ENCODE measurements at regions not wholly inside any gene's neighbourhood (a gene's known extent, or its start where the extent isn't known, plus 50 kb on each side); places are given as distances from the start of the nearest gene placed in this dataset.
"Not testable (repeated sequence)": the region's sequence is repeated elsewhere in the genome, so short reads cannot be mapped to it uniquely, and the experiment has no call there.

DNA sequence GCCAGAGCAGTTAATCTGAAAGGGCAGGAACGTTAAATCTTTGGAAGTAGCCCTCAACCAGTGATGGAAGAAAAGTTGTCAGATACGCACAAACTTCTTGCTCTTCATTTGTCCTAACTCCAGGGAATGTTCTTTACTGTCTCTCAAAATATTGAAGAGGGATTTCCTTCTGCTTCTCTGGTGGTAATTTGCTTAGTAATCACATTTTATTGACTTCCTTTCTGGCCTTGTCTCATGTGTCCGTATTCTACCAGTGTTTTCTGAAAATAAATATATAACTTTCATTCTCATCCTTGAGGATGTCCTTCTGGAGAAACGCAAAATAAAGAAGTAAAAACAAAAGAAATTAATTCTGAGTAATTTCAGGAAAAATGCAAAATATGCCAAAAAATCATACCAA is 282.1 kb downstream of the CYLC2 start:
- Mint-ChIP-seq H3K27ac (no peak overlapping the region), H3K4me3 (no peak overlapping the region), H3K4me1 (no peaks in the 10 kb centered on the region), H3K27me3 (no peaks in the 10 kb centered on the region), H3K9me3 (peaks cover 6% of the 10 kb centered on the region), H3K36me3 (ENCODE audit: low read depth) (no peaks in the 10 kb centered on the region)
- DNase-seq, result no peak
- ChIA-PET CTCF (no interaction called here), POLR2A (no interaction called here)

DNA sequence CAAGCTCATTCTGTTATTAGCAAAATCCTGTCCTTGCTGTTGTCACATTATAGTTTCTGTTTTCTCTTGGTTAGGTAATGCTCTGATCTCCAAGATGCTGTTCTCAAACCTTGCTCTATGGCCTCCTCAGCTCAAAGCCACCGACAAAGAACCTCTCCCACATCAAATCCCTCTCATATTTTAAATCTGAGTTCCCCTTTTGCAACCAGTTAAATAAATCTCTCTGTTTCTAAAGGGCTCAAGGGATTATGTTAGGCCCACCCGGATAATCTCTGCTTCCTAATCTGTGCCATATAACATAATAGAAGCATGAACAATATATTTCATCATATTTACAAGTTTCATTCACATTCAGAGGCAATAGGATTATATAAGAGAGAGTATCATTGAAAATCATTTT is 286.0 kb downstream of the CYLC2 start:
- Mint-ChIP-seq H3K27ac (no peak overlapping the region), H3K4me3 (no peak overlapping the region), H3K27me3 (no peaks in the 10 kb centered on the region), H3K4me1 (no peaks in the 10 kb centered on the region), H3K36me3 (ENCODE audit: low read depth) (no peaks in the 10 kb centered on the region), H3K9me3 (peaks cover 8% of the 10 kb centered on the region)
- ChIA-PET CTCF (no interaction called here), POLR2A (no interaction called here)
- DNase-seq, result no peak

DNA sequence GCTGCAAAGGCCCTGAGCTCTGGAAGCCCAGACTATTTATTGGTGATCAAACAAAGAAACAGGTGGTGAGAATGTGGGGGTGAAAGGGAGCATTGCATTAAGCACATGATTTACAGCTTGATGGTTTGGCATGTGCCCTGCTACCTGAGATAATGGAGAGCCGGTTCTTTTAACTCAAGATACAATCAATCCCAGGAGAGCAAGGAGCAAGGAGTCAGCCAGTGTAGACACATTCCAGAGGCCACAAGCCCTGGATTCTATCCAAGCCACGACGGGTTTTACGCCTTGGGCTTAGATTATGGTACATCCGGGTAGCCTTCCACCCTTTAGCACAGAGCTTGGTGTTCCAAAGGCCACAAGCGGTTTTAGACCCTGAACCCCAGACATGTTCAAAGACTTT is 292.2 kb downstream of the CYLC2 start:
- Mint-ChIP-seq H3K27me3 (no peaks in the 10 kb centered on the region), H3K36me3 (ENCODE audit: low read depth) (no peaks in the 10 kb centered on the region), H3K4me1 (no peaks in the 10 kb centered on the region), H3K9me3 (peaks cover 6% of the 10 kb centered on the region), H3K27ac (no peak overlapping the region), H3K4me3 (no peak overlapping the region)
- ChIA-PET POLR2A (no interaction called here), CTCF (no interaction called here)
- no peak for DNase-seq

DNA sequence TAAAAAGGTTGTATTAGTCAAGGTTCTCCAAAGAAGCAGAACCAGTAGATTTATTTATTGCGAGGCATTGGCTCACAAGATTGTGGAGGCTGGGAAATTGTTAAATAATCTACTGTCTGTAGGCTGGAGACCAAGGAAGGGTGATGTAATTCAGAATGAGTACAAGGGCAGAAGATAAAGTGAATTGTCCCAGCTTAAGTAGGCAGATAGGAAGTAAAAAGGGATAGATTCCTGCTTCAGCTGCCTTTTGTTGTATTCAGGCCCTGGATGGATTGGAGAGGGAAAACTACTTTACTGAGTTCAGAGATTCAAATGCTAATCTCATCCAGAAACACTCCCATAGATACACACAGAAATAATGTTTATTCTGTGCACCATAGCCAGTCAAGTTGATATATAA is 301.1 kb downstream of the CYLC2 start:
- Mint-ChIP-seq H3K36me3 (ENCODE audit: low read depth) (no peaks in the 10 kb centered on the region), H3K27ac (no peak overlapping the region), H3K4me1 (no peaks in the 10 kb centered on the region), H3K4me3 (no peak overlapping the region), H3K9me3 (peaks cover 2% of the 10 kb centered on the region), H3K27me3 (no peaks in the 10 kb centered on the region)
- no peak for DNase-seq
- CTCF ChIA-PET, result no interaction called here
- POLR2A ChIA-PET, result no interaction called here

DNA sequence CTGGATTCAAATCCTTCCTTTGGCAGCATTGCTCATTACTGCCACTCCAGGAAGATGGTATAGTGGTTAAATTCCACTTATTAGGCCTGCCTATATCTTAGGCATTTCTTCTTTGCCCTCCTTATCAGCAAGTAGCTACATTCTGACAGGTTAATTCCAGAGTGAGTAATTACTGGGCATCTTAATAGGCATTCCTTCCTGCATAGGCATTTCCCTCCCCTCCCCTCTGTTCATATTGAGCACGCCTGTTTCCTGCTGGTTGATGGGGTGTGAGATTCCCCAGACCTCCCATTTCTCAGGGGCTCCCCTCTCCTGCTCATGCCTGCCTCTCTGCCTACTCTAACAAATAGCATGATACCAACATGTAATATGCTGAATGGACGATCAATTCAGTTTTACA is 305.9 kb downstream of the CYLC2 start:
- no peak overlapping the region for H3K4me3 Mint-ChIP-seq
- no peaks in the 10 kb centered on the region for H3K4me1 Mint-ChIP-seq
- H3K9me3 Mint-ChIP-seq, result peaks cover 7% of the 10 kb centered on the region
- no peak for DNase-seq
- no peak overlapping the region for H3K27ac Mint-ChIP-seq
- H3K27me3 Mint-ChIP-seq, result no peaks in the 10 kb centered on the region
- POLR2A ChIA-PET, result no interaction called here
- CTCF ChIA-PET, result no interaction called here
- H3K36me3 Mint-ChIP-seq (ENCODE audit: low read depth), result no peaks in the 10 kb centered on the region

DNA sequence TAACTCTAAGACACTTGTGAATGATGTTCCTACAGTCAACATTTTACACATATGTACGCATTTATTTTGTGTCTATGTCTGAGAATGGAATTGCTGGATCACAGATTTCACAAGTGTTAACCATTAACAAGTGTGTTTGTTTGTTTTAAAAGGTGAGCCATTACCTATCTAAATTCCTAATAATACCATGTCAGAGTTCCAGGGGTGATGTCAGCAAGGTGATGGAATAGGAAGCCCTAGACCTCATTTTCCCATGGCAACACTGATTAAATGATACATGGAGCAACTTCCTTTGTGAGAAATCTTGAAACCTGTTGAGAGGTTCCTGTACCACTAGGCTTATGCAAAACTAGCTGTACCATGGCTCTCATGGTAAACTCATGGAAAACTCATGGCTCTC is 309.7 kb downstream of the CYLC2 start:
- ChIA-PET CTCF (no interaction called here), POLR2A (no interaction called here)
- no peak overlapping the region for H3K27ac Mint-ChIP-seq
- H3K36me3 Mint-ChIP-seq (ENCODE audit: low read depth), result no peaks in the 10 kb centered on the region
- DNase-seq, result no peak
- H3K27me3 Mint-ChIP-seq, result no peaks in the 10 kb centered on the region
- peaks cover 7% of the 10 kb centered on the region for H3K9me3 Mint-ChIP-seq
- no peaks in the 10 kb centered on the region for H3K4me1 Mint-ChIP-seq
- H3K4me3 Mint-ChIP-seq, result no peak overlapping the region

DNA sequence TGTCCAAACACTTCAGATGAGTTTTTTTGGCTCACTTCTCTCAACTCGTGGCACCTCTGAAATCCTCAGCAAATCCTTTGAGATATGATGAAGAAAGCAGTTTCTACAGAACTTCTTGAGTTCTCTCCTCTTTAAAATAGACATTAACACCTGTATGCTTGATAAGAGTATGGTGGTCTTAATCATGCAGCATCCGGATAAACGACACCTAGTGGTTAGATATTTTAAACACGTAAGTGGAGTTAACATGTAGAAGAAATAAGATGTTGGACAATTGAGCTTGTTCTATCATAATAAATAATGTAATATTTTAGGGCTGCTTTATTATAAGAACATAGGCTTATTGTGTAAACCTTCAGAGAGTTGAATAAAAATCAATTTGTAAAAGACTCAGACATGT is 324.8 kb downstream of the CYLC2 start:
- ChIA-PET CTCF (no interaction called here), POLR2A (no interaction called here)
- Mint-ChIP-seq H3K27ac (no peak overlapping the region), H3K36me3 (ENCODE audit: low read depth) (no peaks in the 10 kb centered on the region), H3K9me3 (no peaks in the 10 kb centered on the region), H3K27me3 (no peaks in the 10 kb centered on the region), H3K4me1 (no peaks in the 10 kb centered on the region), H3K4me3 (no peak overlapping the region)
- DNase-seq, result no peak

DNA sequence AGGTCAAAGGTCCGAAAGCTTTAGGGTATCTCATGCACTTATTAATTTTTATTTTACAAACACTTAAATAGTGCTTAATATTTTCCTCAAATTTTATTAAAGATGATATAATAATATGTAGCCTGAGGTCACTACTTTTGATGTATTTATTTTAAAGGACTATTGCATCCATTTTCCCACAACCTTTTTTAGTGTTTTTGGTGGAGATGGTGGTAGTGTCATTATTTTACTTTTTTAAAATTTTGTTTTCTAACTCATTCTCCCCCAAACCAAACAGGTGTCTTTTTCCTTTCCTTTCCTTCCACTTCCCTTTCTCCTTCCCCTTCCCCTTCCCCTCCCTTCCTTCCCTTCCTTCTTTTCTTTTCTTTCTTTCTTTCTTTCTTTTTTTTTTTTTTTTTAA is 328.6 kb downstream of the CYLC2 start:
- no peaks in the 10 kb centered on the region for H3K27me3 Mint-ChIP-seq
- no peaks in the 10 kb centered on the region for H3K9me3 Mint-ChIP-seq
- DNase-seq, result no peak
- ChIA-PET CTCF (no interaction called here), POLR2A (no interaction called here)
- no peaks in the 10 kb centered on the region for H3K4me1 Mint-ChIP-seq
- no peak overlapping the region for H3K4me3 Mint-ChIP-seq
- no peaks in the 10 kb centered on the region for H3K36me3 Mint-ChIP-seq (ENCODE audit: low read depth)
- no peak overlapping the region for H3K27ac Mint-ChIP-seq

DNA sequence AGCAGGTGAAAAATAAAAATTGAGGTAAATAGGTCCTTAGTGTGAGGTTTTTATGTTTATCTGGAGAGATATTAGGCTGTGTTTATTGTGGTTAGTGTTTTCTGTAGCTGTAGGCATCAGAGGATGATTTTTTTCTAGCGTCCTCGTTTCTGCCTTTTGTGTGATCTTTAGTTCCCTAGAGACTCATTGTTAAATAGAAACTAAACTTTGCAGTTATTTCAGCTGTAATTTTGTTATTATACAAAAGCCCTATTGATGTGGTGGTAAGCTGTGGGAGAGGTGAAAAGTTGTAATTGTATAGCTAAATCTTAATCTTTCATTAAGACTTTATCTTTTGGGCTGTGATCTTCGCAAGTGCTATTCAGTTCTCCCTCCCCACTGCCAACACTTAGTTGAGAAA is 340.3 kb downstream of the CYLC2 start:
- ChIA-PET POLR2A (no interaction called here), CTCF (no interaction called here)
- no peaks in the 10 kb centered on the region for H3K36me3 Mint-ChIP-seq (ENCODE audit: low read depth)
- no peak overlapping the region for H3K27ac Mint-ChIP-seq
- no peak for DNase-seq
- H3K4me3 Mint-ChIP-seq, result no peak overlapping the region
- no peaks in the 10 kb centered on the region for H3K4me1 Mint-ChIP-seq
- H3K27me3 Mint-ChIP-seq, result no peaks in the 10 kb centered on the region
- H3K9me3 Mint-ChIP-seq, result peaks cover 2% of the 10 kb centered on the region

DNA sequence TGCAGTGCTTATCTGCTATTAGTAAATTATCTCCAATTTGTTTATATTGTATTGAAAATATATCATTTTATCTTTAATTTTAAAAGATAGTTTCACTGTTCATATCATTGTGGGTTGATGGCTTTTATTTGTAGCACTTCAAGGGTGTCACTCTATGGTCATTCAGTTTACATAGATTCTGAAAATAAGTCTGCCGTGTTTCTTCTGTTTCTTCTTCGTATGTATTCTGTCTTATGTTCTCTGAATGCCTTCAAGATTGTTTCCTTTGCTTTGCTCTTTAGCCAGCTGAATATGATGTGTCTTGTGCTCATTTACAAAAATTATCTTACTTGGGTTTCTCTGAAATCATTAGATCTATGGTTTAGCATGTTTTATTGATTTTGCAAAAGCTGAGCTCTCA is 359.9 kb downstream of the CYLC2 start:
- Mint-ChIP-seq H3K4me1 (no peaks in the 10 kb centered on the region), H3K9me3 (peaks cover 5% of the 10 kb centered on the region), H3K36me3 (ENCODE audit: low read depth) (no peaks in the 10 kb centered on the region), H3K27ac (no peak overlapping the region), H3K27me3 (no peaks in the 10 kb centered on the region), H3K4me3 (no peak overlapping the region)
- CTCF ChIA-PET, result no interaction called here
- POLR2A ChIA-PET, result no interaction called here
- DNase-seq, result no peak

DNA sequence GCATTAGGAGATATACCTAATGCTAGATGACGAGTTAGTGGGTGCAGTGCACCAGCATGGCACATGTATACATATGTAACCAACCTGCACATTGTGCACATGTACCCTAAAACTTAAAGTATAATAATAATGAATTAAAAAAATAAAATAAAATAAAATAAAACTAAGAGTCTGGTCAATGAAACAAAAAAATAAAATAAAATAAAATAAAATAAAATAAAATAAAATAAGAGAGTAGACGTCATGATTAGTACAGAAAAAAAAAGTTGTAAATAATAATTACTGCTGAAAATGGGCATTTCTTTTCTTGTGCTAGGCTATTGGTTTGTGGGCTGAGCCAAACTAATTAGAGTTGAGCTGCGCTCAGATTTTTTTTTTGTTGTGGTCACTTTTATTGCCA is 362.8 kb downstream of the CYLC2 start:
- H3K4me3 Mint-ChIP-seq; POLR2A ChIA-PET; CTCF ChIA-PET; H3K4me1 Mint-ChIP-seq; H3K27me3 Mint-ChIP-seq; H3K27ac Mint-ChIP-seq; H3K36me3 Mint-ChIP-seq (ENCODE audit: low read depth); DNase-seq: not testable (repeated sequence)
- H3K9me3 Mint-ChIP-seq, result peaks cover 12% of the 10 kb centered on the region

DNA sequence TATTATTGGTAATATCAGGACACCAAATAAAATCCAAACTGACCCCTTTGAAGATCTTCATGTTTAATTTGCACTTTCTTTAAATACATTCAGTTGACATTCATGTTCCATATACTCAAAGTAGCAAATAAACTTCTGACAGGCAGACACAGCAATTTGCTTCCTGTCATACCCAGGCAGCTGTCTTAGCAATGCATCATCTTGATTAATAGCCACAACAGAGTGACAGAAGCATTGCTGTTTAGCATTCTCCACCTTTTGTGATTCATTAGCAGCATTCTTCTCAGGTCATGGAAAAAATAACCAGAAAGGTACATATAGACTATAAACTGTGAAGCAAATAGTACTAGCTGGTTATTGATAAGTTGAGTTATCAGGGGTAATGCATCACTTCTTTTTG is 366.8 kb downstream of the CYLC2 start:
- no peak overlapping the region for H3K4me3 Mint-ChIP-seq
- CTCF ChIA-PET, result no interaction called here

DNA sequence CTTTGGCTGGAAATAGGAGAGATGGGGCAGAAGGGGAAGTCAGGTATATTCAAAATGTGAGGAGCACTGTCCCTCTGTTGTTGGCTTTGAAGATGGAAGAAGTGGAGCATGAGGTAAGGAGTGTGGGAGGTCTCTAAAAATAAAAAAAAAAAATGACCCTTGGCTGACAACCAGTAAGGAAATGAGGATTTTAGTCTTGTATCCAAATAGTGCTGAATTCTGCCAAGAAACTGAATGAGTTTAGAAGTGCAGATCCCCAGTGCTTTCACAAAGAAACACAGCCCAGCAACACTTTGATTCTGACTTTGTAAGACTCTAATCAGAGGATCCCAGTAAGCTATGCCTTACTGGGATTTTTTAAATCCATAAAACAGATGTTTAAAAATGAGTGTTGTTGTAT is 367.9 kb downstream of the CYLC2 start:
- CTCF ChIA-PET, result no interaction called here
- H3K36me3 Mint-ChIP-seq (ENCODE audit: low read depth), result no peaks in the 10 kb centered on the region
- no peaks in the 10 kb centered on the region for H3K27me3 Mint-ChIP-seq
- H3K4me1 Mint-ChIP-seq, result no peaks in the 10 kb centered on the region
- no peak overlapping the region for H3K4me3 Mint-ChIP-seq
- H3K9me3 Mint-ChIP-seq, result peaks cover 17% of the 10 kb centered on the region
- H3K27ac Mint-ChIP-seq, result no peak overlapping the region
- DNase-seq, result no peak
- POLR2A ChIA-PET, result no interaction called here

More for the DNA sequence above, 366.8 kb downstream of the CYLC2 start:
- no peak for DNase-seq
- POLR2A ChIA-PET, result no interaction called here
- Mint-ChIP-seq H3K4me1 (no peaks in the 10 kb centered on the region), H3K36me3 (ENCODE audit: low read depth) (no peaks in the 10 kb centered on the region), H3K27ac (no peak overlapping the region), H3K27me3 (no peaks in the 10 kb centered on the region), H3K9me3 (peaks cover 17% of the 10 kb centered on the region)

DNA sequence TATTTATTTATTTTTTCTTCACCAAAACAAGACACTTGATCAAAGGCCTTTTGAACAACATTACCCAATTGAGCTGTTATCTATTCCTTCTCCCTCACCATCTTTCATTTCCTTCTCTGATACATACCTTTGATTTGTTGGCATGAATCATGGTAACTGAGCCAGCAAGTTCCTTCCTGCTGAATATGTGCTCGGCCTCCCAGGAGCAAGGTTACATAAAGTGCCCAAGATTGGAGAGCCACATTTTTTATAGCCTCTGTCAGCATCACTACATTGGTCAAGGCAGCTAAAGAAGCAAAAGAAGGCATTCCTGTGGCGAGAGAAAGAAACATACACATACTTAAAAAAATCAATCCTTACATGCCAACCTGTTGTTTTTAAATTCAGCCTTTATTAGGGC is 369.6 kb downstream of the CYLC2 start:
- DNase-seq, result no peak
- Mint-ChIP-seq H3K27ac (no peak overlapping the region), H3K4me3 (no peak overlapping the region), H3K4me1 (no peaks in the 10 kb centered on the region), H3K9me3 (peaks cover 15% of the 10 kb centered on the region), H3K27me3 (no peaks in the 10 kb centered on the region), H3K36me3 (ENCODE audit: low read depth) (no peaks in the 10 kb centered on the region)
- CTCF ChIA-PET, result no interaction called here
- POLR2A ChIA-PET, result no interaction called here

DNA sequence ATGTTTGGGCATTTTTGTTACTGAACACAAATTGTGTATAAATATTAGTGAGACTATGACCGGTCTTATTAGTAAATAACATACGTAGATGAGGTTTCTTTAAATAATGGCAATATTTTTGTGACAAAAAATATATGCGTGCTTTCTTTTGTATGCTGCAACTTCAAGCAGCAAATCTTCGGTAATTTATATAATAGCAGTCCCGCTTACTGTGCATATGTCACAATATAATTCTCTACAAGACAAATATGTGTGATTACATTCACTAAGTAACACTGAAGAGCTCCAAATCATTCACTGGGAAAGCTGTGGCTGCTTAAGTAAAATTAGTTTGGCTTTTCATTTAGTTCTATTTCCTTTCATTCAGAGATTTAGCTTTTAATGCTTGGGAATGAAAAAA is 376.0 kb downstream of the CYLC2 start:
- H3K4me3 Mint-ChIP-seq, result no peak overlapping the region
- no peak overlapping the region for H3K27ac Mint-ChIP-seq
- no peak for DNase-seq
- POLR2A ChIA-PET, result no interaction called here
- H3K36me3 Mint-ChIP-seq (ENCODE audit: low read depth), result no peaks in the 10 kb centered on the region
- peaks cover 2% of the 10 kb centered on the region for H3K9me3 Mint-ChIP-seq
- no peaks in the 10 kb centered on the region for H3K4me1 Mint-ChIP-seq
- CTCF ChIA-PET, result no interaction called here
- H3K27me3 Mint-ChIP-seq, result no peaks in the 10 kb centered on the region

All from activated CD4-positive, alpha-beta memory T cell treated with anti-CD3 and anti-CD28 coated beads, Interleukin-2, amount 10 ng/mL, durations not matched to agents 7 days and 5 days (primary cell).